ENCODE measurements at regions not wholly inside any gene's neighbourhood (a gene's known extent, or its start where the extent isn't known, plus 50 kb on each side); places are given as distances from the start of the nearest gene placed in this dataset.
"Not testable (repeated sequence)": the region's sequence is repeated elsewhere in the genome, so short reads cannot be mapped to it uniquely, and the experiment has no call there.

DNA sequence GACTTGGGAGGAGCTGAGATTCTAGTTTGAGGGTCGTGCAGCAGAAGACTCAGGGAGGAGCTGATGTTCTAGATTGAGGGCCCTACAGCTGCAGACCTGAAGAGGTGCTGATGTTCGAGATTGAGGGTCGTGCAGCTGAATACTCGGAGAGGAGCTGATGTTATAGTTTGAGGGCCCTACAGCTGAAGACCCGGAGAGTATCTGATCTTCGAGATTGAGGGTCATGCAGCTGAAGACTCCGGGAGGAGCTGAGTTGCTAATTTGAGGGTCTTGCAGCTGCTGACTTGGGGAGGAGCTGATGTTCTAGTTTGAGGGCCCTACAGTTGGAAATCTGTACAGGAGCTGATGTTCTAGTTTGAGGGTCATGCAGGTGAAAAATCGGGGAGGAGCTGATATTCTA, 62.1 kb upstream of the APOD start:
- H3K27me3 ChIP-seq (ENCODE audit: control insufficient read depth, insufficient read depth, low read length); H3K4me3 ChIP-seq (ENCODE audit: low read length); H3K36me3 ChIP-seq (ENCODE audit: control insufficient read depth, insufficient read depth, low read length); H3K9ac ChIP-seq (ENCODE audit: low read length); H3K4me1 ChIP-seq (ENCODE audit: control insufficient read depth, insufficient read depth, low read length); H3K27ac ChIP-seq (ENCODE audit: low read depth, low read length): not testable (repeated sequence)

DNA sequence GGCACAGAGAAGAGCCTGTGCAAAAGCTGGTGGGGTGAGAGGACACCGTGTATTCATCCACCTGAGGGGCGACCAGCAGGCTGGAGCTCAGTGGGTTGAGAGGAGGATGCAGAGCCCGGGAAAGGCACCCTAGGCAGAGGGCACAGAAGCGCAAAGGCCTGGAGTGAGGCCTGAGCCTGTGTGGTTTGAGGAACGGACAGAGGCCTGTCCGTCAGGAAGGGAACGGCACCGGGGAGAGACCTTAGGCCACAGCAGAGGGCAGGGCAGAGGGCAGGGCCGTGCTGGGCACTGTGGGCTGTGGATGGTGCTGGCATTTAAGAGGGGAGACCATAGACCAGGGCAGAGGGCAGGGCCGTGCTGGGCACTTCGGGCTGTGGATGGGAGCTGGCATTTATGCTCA, 59.5 kb upstream of the APOD start:
- not testable (repeated sequence) for H3K9ac ChIP-seq (ENCODE audit: low read length); H3K36me3 ChIP-seq (ENCODE audit: control insufficient read depth, insufficient read depth, low read length); H3K4me3 ChIP-seq (ENCODE audit: low read length); H3K27me3 ChIP-seq (ENCODE audit: control insufficient read depth, insufficient read depth, low read length); H3K27ac ChIP-seq (ENCODE audit: low read depth, low read length); H3K4me1 ChIP-seq (ENCODE audit: control insufficient read depth, insufficient read depth, low read length)

DNA sequence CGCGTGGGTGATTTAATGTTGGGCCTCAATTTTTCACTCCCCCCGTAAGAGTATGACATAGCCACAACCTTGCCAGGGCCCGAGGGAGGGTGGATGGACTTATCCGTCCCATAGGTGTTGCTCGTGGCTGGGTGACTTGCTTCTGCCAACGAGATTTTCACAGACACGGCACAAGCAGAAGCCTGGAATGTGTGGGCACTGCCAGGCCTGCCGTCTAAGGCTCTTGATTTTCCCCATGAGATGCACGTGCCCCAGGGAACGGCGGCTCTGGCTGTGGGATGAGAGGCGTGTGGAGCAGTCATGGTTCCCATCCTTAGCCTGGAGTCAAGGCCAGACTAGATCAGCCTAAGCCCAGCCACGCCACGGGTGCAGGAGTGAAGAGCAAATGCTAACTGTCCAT, 58.6 kb upstream of the APOD start:
- H3K27me3 ChIP-seq (ENCODE audit: control insufficient read depth, insufficient read depth, low read length); H3K27ac ChIP-seq (ENCODE audit: low read depth, low read length); H3K4me1 ChIP-seq (ENCODE audit: control insufficient read depth, insufficient read depth, low read length); H3K36me3 ChIP-seq (ENCODE audit: control insufficient read depth, insufficient read depth, low read length); H3K4me3 ChIP-seq (ENCODE audit: low read length); H3K9ac ChIP-seq (ENCODE audit: low read length): not testable (repeated sequence)

DNA sequence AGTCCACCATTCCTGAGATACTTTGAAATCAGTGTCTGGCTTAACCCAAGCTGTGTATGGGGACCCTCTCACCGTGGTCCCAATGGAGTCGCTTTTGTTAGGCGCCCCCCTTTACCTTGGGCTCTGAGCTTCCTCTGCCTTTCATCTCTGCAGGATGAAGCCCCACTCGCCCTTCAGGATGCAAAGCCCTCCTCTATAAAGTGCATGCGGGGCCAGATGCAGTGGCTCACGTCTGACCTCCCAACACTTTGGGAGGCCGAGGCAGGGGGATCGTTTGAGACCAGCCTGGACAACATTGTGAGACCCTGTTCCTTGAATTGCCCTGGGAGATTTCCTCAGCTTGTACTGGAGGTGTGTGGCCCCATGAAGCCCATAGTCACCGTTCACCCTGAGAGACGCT, 54.7 kb upstream of the APOD start:
- H3K36me3 ChIP-seq (ENCODE audit: control insufficient read depth, insufficient read depth, low read length); H3K4me1 ChIP-seq (ENCODE audit: control insufficient read depth, insufficient read depth, low read length); H3K27me3 ChIP-seq (ENCODE audit: control insufficient read depth, insufficient read depth, low read length); H3K4me3 ChIP-seq (ENCODE audit: low read length); H3K27ac ChIP-seq (ENCODE audit: low read depth, low read length); H3K9ac ChIP-seq (ENCODE audit: low read length): not testable (repeated sequence)

DNA sequence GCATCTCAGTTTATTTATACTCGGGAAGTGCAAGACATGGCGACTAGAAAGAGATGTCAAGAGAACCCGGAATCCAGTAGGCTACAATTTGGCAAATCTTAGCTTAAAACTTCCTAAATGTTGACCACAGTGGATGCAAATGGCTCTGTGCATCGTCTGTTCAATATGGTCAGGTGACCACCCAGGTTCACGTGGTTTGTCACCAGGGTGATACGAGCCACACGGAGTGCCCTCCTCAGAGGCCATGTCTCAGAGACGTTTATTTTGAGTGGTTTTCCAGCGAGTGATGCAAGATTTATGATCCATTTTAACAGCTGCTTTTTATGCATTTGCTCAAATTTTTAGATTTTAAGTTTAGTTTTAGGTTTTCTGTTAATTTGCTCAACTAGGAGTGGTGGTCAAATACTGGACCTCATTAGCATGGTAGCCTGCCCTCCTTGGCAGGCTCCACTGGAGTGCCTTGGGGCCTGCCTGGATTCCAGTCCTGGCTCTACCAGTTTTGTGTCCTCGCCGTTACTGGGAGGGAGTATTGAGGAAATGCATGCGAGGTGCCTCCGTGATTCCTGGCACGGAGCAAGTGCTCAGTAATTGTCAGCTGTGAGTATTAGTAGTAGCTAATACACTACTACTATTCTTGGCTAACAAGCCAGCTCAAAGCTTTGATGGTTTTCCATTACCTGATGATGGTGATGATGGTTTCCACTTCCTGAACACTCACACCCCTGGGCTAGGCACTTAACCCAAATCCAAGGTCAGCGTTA, 53.9 kb upstream of the APOD start:
- not testable (repeated sequence) for H3K4me3 ChIP-seq (ENCODE audit: low read length); H3K9ac ChIP-seq (ENCODE audit: low read length); H3K27ac ChIP-seq (ENCODE audit: low read depth, low read length); H3K27me3 ChIP-seq (ENCODE audit: control insufficient read depth, insufficient read depth, low read length); H3K36me3 ChIP-seq (ENCODE audit: control insufficient read depth, insufficient read depth, low read length); H3K4me1 ChIP-seq (ENCODE audit: control insufficient read depth, insufficient read depth, low read length)

DNA sequence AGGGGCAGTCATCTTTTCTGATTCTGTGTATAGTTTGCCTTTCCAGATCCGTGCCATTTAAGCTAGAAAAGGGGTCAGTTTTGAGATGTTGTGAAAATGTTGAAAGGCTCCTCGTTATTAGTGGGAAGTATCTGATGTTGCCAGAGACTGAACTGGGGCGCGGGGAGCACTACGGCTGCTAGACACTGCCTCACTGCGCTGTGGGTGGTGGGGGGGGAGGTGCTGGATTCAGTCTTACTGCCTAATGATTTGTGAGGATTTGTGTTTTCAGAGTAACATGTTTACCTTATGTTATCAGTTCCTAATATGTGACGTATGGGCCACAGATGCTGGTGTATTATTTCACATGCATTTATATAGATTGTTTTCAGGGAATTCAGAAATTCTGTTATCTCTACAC, 53.3 kb upstream of the APOD start:
- H3K9ac ChIP-seq (ENCODE audit: low read length); H3K4me1 ChIP-seq (ENCODE audit: control insufficient read depth, insufficient read depth, low read length): not testable (repeated sequence)

DNA sequence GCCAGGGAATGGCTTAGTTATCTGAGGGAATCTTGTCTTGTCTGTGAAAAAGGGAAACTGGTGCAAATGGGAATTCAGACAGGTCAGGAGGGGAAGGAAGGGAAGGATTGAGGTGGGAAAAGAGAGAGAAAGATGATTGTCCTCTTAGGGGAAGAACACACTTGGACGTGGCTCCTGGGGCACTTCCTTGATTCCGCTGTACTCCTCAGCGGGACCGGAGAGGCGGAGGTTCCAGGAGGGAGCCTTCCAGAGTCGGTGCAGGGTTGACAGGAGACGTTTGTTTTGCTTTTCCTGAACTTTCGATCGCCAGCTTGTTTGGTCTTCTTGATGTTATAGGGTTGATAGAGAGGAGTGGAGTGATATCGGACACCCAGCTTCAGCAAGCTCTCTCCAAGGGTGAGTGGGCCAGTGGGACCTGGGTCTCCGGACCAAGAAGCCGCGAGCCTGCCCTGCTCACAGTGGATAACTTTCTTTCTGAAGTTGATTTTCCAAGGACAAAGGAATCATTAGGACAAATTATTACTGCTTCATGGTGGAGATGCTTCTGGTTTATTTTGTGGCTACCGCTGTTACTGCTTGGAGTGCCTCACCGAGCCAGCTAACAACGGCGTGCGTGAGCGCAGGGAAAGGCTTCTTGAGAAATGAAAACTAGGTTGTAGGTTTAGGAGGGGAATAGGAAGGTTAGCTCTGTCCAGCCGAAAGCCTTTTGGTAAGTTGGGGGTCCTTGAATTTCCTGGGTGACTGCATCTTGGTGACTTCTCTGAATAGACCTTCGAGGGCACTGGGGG, 52.4 kb upstream of the APOD start:
- H3K27me3 ChIP-seq (ENCODE audit: control insufficient read depth, insufficient read depth, low read length); H3K36me3 ChIP-seq (ENCODE audit: control insufficient read depth, insufficient read depth, low read length); H3K9ac ChIP-seq (ENCODE audit: low read length); H3K4me1 ChIP-seq (ENCODE audit: control insufficient read depth, insufficient read depth, low read length); H3K4me3 ChIP-seq (ENCODE audit: low read length); H3K27ac ChIP-seq (ENCODE audit: low read depth, low read length): not testable (repeated sequence)

More for the DNA sequence above, 53.3 kb upstream of the APOD start:
- H3K27me3 ChIP-seq (ENCODE audit: control insufficient read depth, insufficient read depth, low read length); H3K36me3 ChIP-seq (ENCODE audit: control insufficient read depth, insufficient read depth, low read length); H3K27ac ChIP-seq (ENCODE audit: low read depth, low read length); H3K4me3 ChIP-seq (ENCODE audit: low read length): not testable (repeated sequence)

DNA sequence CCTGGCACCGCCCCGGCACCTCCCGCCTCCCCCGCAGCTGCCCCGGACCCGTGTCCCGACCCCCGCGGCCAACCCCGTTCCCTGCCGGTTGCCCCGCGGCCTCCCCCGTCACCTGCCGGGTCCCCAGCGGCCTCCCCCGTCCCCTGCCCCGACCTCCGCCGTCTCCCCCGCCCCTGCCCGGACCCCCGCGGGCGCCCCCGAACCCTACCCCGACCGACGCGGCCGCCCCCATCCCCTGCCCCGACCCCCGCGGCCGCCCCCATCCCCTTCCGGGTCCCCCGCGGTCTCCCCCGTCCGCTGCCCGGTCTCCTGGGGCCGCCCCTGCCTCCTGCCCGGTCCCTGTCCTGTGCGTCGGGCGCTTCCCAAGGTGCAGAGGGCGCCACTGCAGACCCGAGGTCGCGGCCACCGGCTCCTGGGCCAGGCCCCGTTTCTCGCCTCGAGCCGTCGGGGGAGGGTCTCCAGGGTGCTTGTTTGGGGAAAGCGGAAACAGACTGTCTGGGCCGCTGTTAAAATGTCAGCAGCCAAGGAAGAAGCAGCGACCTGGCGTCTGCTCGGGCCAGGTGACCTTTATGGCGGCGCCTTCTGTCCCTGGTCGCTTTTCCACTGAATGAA, 51.6 kb upstream of the APOD start:
- H3K4me1 ChIP-seq (ENCODE audit: control insufficient read depth, insufficient read depth, low read length); H3K27ac ChIP-seq (ENCODE audit: low read depth, low read length); H3K36me3 ChIP-seq (ENCODE audit: control insufficient read depth, insufficient read depth, low read length); H3K4me3 ChIP-seq (ENCODE audit: low read length); H3K9ac ChIP-seq (ENCODE audit: low read length); H3K27me3 ChIP-seq (ENCODE audit: control insufficient read depth, insufficient read depth, low read length): not testable (repeated sequence)

DNA sequence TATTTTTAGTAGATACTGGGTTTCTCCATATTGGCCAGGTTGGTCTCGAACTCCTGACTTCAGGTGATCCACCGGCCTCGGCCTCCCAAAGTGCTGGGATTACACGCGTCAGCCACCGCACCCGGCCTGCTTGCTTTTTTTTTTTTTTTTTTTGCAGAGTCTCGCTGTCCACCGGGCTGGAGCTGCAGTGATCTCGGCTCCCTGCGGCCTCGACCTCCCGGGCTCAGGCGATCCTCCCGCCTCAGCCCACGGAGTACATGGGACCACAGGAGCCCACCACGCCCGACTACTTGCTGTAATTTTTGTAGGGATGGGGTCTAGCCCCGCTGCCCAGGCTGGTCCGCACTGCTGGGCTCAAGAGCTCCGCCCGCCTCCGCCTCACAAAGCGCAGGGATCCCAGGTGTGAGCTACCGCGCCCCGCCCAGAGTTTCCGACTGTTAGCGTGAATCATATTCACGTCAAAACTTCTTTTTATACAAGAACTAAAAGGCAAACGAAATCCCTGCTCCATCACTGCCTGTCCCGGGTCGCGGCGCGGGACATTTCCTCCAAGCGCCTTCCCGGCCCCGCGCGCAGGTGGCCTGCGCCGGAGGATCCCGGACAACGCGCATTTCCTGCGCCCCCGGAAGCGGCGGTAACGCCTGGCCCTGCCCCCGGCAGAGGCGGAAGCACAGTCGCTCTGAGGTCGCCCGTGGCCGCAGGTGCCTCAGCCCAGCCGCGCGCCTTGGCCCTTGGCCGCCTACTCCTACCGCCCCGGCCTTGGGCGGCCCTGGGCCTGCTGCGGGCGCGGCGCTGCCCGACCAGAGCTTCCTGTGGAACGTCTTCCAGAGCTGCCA, 50.9 kb upstream of the APOD start:
- H3K4me1 ChIP-seq (ENCODE audit: control insufficient read depth, insufficient read depth, low read length); H3K27ac ChIP-seq (ENCODE audit: low read depth, low read length); H3K9ac ChIP-seq (ENCODE audit: low read length); H3K36me3 ChIP-seq (ENCODE audit: control insufficient read depth, insufficient read depth, low read length); H3K27me3 ChIP-seq (ENCODE audit: control insufficient read depth, insufficient read depth, low read length): not testable (repeated sequence)
- peak overlapping the region; percentile 51 for H3K4me3 ChIP-seq (ENCODE audit: low read length)
